Esophagus (tissue), 2 donors: ENCODE measurements at regions not wholly inside any gene's neighbourhood (a gene's known extent, or its start where the extent isn't known, plus 50 kb on each side); places are given as distances from the start of the nearest gene placed in this dataset.
"Not testable (repeated sequence)": the region's sequence is repeated elsewhere in the genome, so short reads cannot be mapped to it uniquely, and the experiment has no call there.

Experiments used
- H3K27ac ChIP-seq, 2 donors: one replicate each; pipeline ENCODE4 v1.5.1; 2013; ENCODE audit warnings: low read depth in 2 of 2, mild to moderate bottlenecking in 2 of 2, inconsistent platforms in 1 of 2, low read length in 1 of 2, moderate library complexity in 1 of 2
- H3K27me3 ChIP-seq, 2 donors: one replicate each; pipeline ENCODE4 v1.6.1; 2013; ENCODE audit warnings: low read length in 2 of 2, control low read depth in 1 of 2, mild to moderate bottlenecking in 1 of 2; ENCODE audit not compliant: insufficient read depth in 2 of 2, control insufficient read depth in 1 of 2
- H3K36me3 ChIP-seq, 2 donors: one replicate each; pipeline ENCODE4 v1.6.1; 2013; ENCODE audit warnings: low read length in 1 of 2; ENCODE audit not compliant: control insufficient read depth in 2 of 2, insufficient read depth in 2 of 2
- H3K4me1 ChIP-seq, 2 donors: one replicate each; pipeline ENCODE4 v1.6.1; 2013; ENCODE audit warnings: low read length in 1 of 2; ENCODE audit not compliant: control insufficient read depth in 2 of 2, insufficient read depth in 2 of 2
- H3K4me3 ChIP-seq, 2 donors: one replicate each; pipeline ENCODE4 v1.5.1; 2013; ENCODE audit warnings: low read length in 2 of 2, mild to moderate bottlenecking in 2 of 2, low read depth in 1 of 2, moderate library complexity in 1 of 2
- H3K9me3 ChIP-seq, 2 donors: one replicate each; pipeline ENCODE4 v1.6.1; 2013; ENCODE audit warnings: mild to moderate bottlenecking in 2 of 2, low read depth in 1 of 2, low read length in 1 of 2, moderate library complexity in 1 of 2; ENCODE audit not compliant: control insufficient read depth in 2 of 2, insufficient read depth in 1 of 2
- WGBS, 2 donors: extraction: QIAGEN DNeasy Blood & Tissue Kit; methylation state at CpG; one replicate each; pipeline ENCODE4 v1.1.7; 2013; 5-methylcytosine and 5-hydroxymethylcytosine counted together
- donor health status: healthy with polysubstance abuse.
- donor health status: Bipolar disorder and iron deficiency.

GRCh38 chr11:101835506-101836063 lies 79.2 kb upstream of the CEP126 start:
- Histone ChIP-seq H3K4me1 (no peaks in the 10 kb centered on the region), H3K27me3 (no peaks in the 10 kb centered on the region), H3K4me3 (no peak overlapping the region), H3K9me3 (no peaks in the 10 kb centered on the region), H3K27ac (no peak overlapping the region), H3K36me3 (no peaks in the 10 kb centered on the region)
- 69 to 71% methylated on average over 3 of the region's 3 CpGs for WGBS, 2 donors

GRCh38 chr11:101830475-101830874 lies 84.3 kb upstream of the CEP126 start:
- not testable (repeated sequence) for H3K4me1 ChIP-seq, H3K9me3 ChIP-seq, H3K4me3 ChIP-seq, H3K27me3 ChIP-seq, H3K27ac ChIP-seq, H3K36me3 ChIP-seq
- 58 to 86% methylated on average over 1 of the region's 1 CpG for WGBS, 2 donors

GRCh38 chr11:101825531-101825930 lies 89.3 kb upstream of the CEP126 start:
- WGBS, 2 donors = 81 to 84% methylated on average over 4 of the region's 4 CpGs
- no peaks in the 10 kb centered on the region for H3K9me3 ChIP-seq
- no peaks in the 10 kb centered on the region for H3K4me1 ChIP-seq
- H3K4me3 ChIP-seq = no peak overlapping the region
- H3K27ac ChIP-seq = no peak overlapping the region
- no peaks in the 10 kb centered on the region for H3K36me3 ChIP-seq
- H3K27me3 ChIP-seq = no peaks in the 10 kb centered on the region

DNA sequence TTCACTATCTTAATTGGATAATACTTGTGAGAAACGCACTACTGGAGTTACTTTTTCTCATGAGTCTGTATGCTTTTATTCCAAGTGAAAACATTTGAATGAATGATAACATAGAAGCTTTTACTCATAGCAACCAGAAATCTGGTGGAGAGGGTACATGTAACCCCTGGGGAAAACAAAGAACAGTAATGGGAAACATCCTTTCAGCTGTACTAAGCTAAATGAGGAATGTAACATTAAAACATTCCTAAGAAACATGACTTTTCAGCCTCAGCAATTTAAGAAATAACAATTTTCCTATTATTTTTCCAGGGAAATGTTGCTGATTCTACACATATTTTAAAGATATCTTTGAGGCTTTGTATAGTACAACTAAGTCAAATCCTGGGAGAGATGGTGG lies 97.2 kb upstream of the CEP126 start:
- Histone ChIP-seq H3K36me3 (no peaks in the 10 kb centered on the region), H3K27ac (no peak overlapping the region)
- WGBS, 2 donors = 46 to 83% methylated on average over 1 of the region's 1 CpG

DNA sequence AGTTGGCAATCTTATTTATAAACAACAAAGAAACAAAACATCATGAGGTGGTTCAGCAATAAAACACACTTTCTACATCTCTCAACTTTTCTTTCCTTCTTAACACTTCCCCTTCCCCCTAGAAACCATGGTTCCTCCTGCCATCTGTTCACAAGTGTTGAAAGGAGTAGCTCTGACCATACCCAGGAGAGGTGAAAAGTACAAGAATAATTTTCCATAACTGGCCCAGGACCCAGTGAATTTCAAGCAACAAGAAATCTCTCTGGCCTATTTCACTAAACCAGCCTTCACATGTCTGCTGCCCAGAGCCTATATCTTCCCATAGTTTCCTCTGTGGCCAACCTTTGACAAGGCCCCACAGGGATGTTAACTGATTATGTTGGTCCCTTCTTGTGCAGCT lies 98.2 kb upstream of the CEP126 start:
- Histone ChIP-seq H3K9me3 (no peaks in the 10 kb centered on the region), H3K27me3 (no peaks in the 10 kb centered on the region), H3K4me1 (no peaks in the 10 kb centered on the region), H3K4me3 (no peak overlapping the region), H3K27ac (no peak overlapping the region), H3K36me3 (no peaks in the 10 kb centered on the region)

More for the DNA sequence above, 97.2 kb upstream of the CEP126 start:
- Histone ChIP-seq H3K4me1 (no peaks in the 10 kb centered on the region), H3K9me3 (no peaks in the 10 kb centered on the region), H3K4me3 (no peak overlapping the region), H3K27me3 (no peaks in the 10 kb centered on the region)

GRCh38 chr11:101812546-101812945 lies 102.3 kb upstream of the CEP126 start:
- 78 to 85% methylated on average over 2 of the region's 2 CpGs for WGBS, 2 donors
- Histone ChIP-seq H3K4me3 (no peak overlapping the region), H3K36me3 (no peaks in the 10 kb centered on the region), H3K4me1 (no peaks in the 10 kb centered on the region), H3K27me3 (no peaks in the 10 kb centered on the region), H3K9me3 (no peaks in the 10 kb centered on the region), H3K27ac (no peak overlapping the region)

DNA sequence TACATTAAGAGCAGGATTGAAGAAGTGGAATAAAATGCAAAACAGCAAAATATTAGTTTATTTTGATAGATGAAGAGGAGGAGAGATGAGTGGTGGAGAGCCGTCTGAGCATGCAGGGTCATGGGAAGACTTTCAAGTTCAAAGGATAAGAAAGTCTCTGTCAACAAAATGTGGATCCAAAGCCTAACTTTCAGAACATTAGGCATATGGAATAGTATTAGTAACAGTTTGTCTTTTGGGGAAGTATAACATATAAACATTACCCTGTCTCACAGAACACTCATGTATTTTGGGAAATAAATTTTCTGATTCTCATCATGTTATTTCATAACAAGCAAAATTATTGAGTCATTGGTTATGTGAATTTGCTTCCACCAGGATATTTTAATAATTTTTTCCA lies 104.3 kb upstream of the CEP126 start:
- WGBS, 2 donors = 54 to 75% methylated on average over 1 of the region's 1 CpG
- no peaks in the 10 kb centered on the region for H3K27me3 ChIP-seq
- H3K4me3 ChIP-seq = no peak overlapping the region
- no peak overlapping the region for H3K27ac ChIP-seq
- H3K36me3 ChIP-seq = no peaks in the 10 kb centered on the region
- H3K9me3 ChIP-seq = no peaks in the 10 kb centered on the region
- no peaks in the 10 kb centered on the region for H3K4me1 ChIP-seq

- 53 to 76% methylated on average over 2 of the region's 2 CpGs for WGBS, 2 donors
- H3K27me3 ChIP-seq = no peaks in the 10 kb centered on the region
- no peaks in the 10 kb centered on the region for H3K36me3 ChIP-seq
- no peak overlapping the region for H3K4me3 ChIP-seq
- no peaks in the 10 kb centered on the region for H3K9me3 ChIP-seq
- no peaks in the 10 kb centered on the region for H3K4me1 ChIP-seq
- H3K27ac ChIP-seq = no peak overlapping the region
Measured at GRCh38 chr11:101807531-101807930, 107.3 kb upstream of the CEP126 start.

- WGBS, 2 donors = 51 to 58% methylated on average over 2 of the region's 2 CpGs
- H3K9me3 ChIP-seq = no peaks in the 10 kb centered on the region
- H3K4me1 ChIP-seq = no peaks in the 10 kb centered on the region
- no peak overlapping the region for H3K27ac ChIP-seq
- H3K4me3 ChIP-seq = no peak overlapping the region
- no peaks in the 10 kb centered on the region for H3K27me3 ChIP-seq
- H3K36me3 ChIP-seq = no peaks in the 10 kb centered on the region
Measured at GRCh38 chr11:101803651-101804050, 111.2 kb upstream of the CEP126 start.

DNA sequence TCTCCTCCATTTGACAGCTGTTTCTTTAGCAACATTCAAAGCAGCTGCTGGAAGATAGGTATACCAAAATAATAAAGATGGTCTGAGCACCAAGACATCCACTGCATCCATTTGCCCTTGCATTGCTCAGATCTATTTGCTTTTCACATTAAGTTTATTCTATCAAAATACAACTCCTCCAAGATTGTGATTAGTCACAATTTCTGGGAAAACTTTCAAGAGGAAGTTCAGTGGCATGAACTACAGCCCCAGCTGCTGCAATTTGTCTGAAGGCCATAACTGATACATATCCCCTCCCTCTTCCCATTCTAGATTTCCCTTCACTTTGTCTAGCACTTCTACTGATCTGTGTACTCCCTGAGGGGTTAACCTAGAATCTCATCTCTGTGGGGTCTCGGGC lies 117.5 kb upstream of the CEP126 start:
- Histone ChIP-seq H3K4me3 (no peak overlapping the region), H3K36me3 (no peaks in the 10 kb centered on the region), H3K4me1 (no peaks in the 10 kb centered on the region), H3K27ac (no peak overlapping the region), H3K27me3 (no peaks in the 10 kb centered on the region), H3K9me3 (no peaks in the 10 kb centered on the region)
- WGBS, 2 donors = 54 to 62% methylated on average over 1 of the region's 1 CpG
